Neural progenitor cell (in vitro differentiated cells): ENCODE measurements at regions not wholly inside any gene's neighbourhood (a gene's known extent, or its start where the extent isn't known, plus 50 kb on each side); places are given as distances from the start of the nearest gene placed in this dataset.
A peak's percentile ranks its signal among the peaks of the same experiment; 100 is the strongest.

Experiments used
- DNase-seq: peaks from one replicate; pipeline ENCODE4 v3.0.0-alpha.2; 2016; ENCODE audit warnings: low spot score
- H2AFZ ChIP-seq: fragments of 200-600 bp; sonication (generic); replicated peaks from 2 replicates; pipeline ENCODE4 v1.6.1; 2016; ENCODE audit warnings: antibody characterized with exemption
- H3F3A ChIP-seq: fragments of 200-600 bp; sonication (generic); 2 replicates; pipeline ENCODE4 v1.6.1; 2016; ENCODE audit warnings: antibody characterized with exemption, low read depth
- H3K27ac ChIP-seq: fragments of 200-600 bp; sonication (generic); 2 replicates; pipeline ENCODE4 v1.5.1; 2016; ENCODE audit warnings: mild to moderate bottlenecking
- H3K27me3 ChIP-seq: fragments of 200-600 bp; sonication (generic); 2 replicates; pipeline ENCODE4 v1.6.1; 2016; ENCODE audit warnings: mild to moderate bottlenecking, moderate library complexity
- H3K36me3 ChIP-seq: fragments of 200-600 bp; sonication (generic); 2 replicates; pipeline ENCODE4 v1.5.1; 2016
- H3K4me1 ChIP-seq: fragments of 200-600 bp; sonication (generic); 2 replicates; pipeline ENCODE4 v1.6.1; 2016; ENCODE audit warnings: mixed run types
- H3K4me2 ChIP-seq: fragments of 200-600 bp; sonication (generic); 2 replicates; pipeline ENCODE4 v1.6.1; 2016
- H3K4me3 ChIP-seq: fragments of 200-600 bp; sonication (generic); 2 replicates; pipeline ENCODE4 v1.5.1; 2016
- H3K79me2 ChIP-seq: fragments of 200-600 bp; sonication (generic); 2 replicates; pipeline ENCODE4 v1.6.1; 2016; ENCODE audit warnings: low read depth
- H3K9ac ChIP-seq: fragments of 200-600 bp; sonication (generic); 2 replicates; pipeline ENCODE4 v1.6.1; 2016
- H3K9me3 ChIP-seq: fragments of 200-600 bp; sonication (generic); 2 replicates; pipeline ENCODE4 v1.5.1; 2016; ENCODE audit warnings: low read depth
- H4K20me1 ChIP-seq: fragments of 200-600 bp; sonication (generic); 2 replicates; pipeline ENCODE4 v1.6.1; 2016; ENCODE audit warnings: low read depth
- H3K27ac Mint-ChIP-seq: 3 replicates; pipeline ENCODE4 v1.8.0; 2021; ENCODE audit warnings: mixed read lengths
- H3K27me3 Mint-ChIP-seq: 2 replicates; pipeline ENCODE4 v1.8.0; 2022; ENCODE audit warnings: low read depth, mild to moderate bottlenecking, inconsistent platforms, moderate library complexity, mixed read lengths; ENCODE audit not compliant: insufficient read depth
- H3K36me3 Mint-ChIP-seq: 3 replicates; pipeline ENCODE4 v1.8.0; 2021; ENCODE audit warnings: mixed read lengths
- H3K4me1 Mint-ChIP-seq: 3 replicates; pipeline ENCODE4 v1.8.0; 2021; ENCODE audit warnings: mixed read lengths
- H3K4me3 Mint-ChIP-seq: 3 replicates; pipeline ENCODE4 v1.8.0; 2021; ENCODE audit warnings: mild to moderate bottlenecking, moderate library complexity, mixed read lengths
- H3K9me3 Mint-ChIP-seq: 3 replicates; pipeline ENCODE4 v1.8.0; 2020; ENCODE audit warnings: mixed read lengths
- CTCF ChIP-seq: fragments of 200-600 bp; sonication (generic); IDR thresholded peaks from 2 replicates; pipeline ENCODE4 v1.5.1; 2017; ENCODE audit warnings: antibody characterized with exemption, mild to moderate bottlenecking
- EZH2 ChIP-seq: fragments of 200-600 bp; sonication (generic); IDR thresholded peaks from 2 replicates; pipeline ENCODE4 v1.6.1; 2017; ENCODE audit warnings: antibody characterized with exemption, mild to moderate bottlenecking, moderate library complexity
- EZH2phosphoT487 ChIP-seq: fragments of 200-600 bp; sonication (generic); IDR thresholded peaks from 2 replicates; pipeline ENCODE4 v1.6.1; 2017; ENCODE audit warnings: antibody characterized with exemption

DNA sequence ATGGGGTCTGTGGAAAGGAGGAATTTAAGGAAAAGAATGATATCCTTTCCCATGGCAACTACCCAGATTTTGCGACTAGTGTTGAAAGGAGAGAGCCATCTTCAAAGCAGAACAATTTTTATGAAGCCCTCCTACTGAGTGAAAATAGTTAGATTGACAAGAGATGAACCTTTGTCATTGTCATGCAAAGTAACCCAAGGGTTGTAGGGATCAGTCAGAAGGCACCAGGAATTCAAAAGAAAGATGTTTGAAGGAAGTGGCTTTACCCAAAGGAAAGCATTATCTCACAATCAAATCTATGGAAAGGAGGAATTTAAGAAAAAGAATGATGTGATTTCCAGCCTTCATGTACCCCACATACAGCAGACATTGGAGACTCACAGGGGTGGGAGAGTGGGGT, 544.4 kb downstream of the IPMK start:
- TF ChIP-seq EZH2phosphoT487, result no peak
- no peak for TF ChIP-seq EZH2
- no peak for TF ChIP-seq CTCF
- Histone ChIP-seq H3K4me1 (no peaks in the 10 kb centered on the region), H3K9ac (no peak overlapping the region), H3K27ac (no peak overlapping the region), H3K4me2 (no peak overlapping the region), H3K9me3 (no peaks in the 10 kb centered on the region), H3K36me3 (no peaks in the 10 kb centered on the region), H3K79me2 (no peaks in the 10 kb centered on the region), H3F3A (no peaks in the 10 kb centered on the region), H3K4me3 (no peak overlapping the region), H4K20me1 (no peaks in the 10 kb centered on the region), H2AFZ (no peak overlapping the region), H3K27me3 (no peaks in the 10 kb centered on the region)
- no peaks in the 10 kb centered on the region for H3K27me3 Mint-ChIP-seq
- H3K9me3 Mint-ChIP-seq, result peaks cover 19% of the 10 kb centered on the region
- no peak overlapping the region for H3K4me3 Mint-ChIP-seq
- no peaks in the 10 kb centered on the region for H3K36me3 Mint-ChIP-seq
- peaks cover 11% of the 10 kb centered on the region for H3K4me1 Mint-ChIP-seq
- H3K27ac Mint-ChIP-seq, result peak overlapping the region; percentile 27
- DNase-seq, result peak; percentile 7

DNA sequence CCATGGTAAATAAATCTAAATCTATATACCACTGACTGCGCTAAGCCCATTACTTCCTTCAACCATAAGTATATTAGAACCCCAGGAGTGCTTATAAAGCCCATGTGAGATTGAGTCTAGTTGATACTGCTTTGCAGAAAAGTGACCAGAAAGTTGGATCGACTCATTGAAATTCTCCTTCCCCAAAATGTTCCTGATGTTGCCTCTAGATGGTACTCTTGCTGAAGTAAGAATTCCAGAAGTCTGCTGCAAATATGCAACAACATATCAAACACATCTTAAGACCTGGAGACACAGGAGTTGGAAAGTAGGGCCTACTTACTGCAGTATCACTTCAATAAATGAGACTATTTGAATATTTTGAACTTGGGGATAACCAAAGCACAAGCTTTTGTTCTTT, 550.8 kb downstream of the IPMK start:
- no peaks in the 10 kb centered on the region for H3K27me3 Mint-ChIP-seq
- Histone ChIP-seq H3K4me3 (no peak overlapping the region), H3K79me2 (no peaks in the 10 kb centered on the region), H3K9ac (no peak overlapping the region), H2AFZ (peak overlapping the region; percentile 64), H3K9me3 (no peaks in the 10 kb centered on the region), H3K36me3 (no peaks in the 10 kb centered on the region), H3F3A (no peaks in the 10 kb centered on the region), H3K27me3 (no peaks in the 10 kb centered on the region), H3K4me2 (no peak overlapping the region), H4K20me1 (no peaks in the 10 kb centered on the region), H3K4me1 (no peaks in the 10 kb centered on the region), H3K27ac (no peak overlapping the region)
- H3K9me3 Mint-ChIP-seq, result peaks cover 19% of the 10 kb centered on the region
- no peaks in the 10 kb centered on the region for H3K36me3 Mint-ChIP-seq
- H3K4me3 Mint-ChIP-seq, result no peak overlapping the region
- no peaks in the 10 kb centered on the region for H3K4me1 Mint-ChIP-seq
- H3K27ac Mint-ChIP-seq, result no peak overlapping the region
- peak; percentile 7 for DNase-seq
- no peak for TF ChIP-seq EZH2phosphoT487
- TF ChIP-seq CTCF, result peak; percentile 53

DNA sequence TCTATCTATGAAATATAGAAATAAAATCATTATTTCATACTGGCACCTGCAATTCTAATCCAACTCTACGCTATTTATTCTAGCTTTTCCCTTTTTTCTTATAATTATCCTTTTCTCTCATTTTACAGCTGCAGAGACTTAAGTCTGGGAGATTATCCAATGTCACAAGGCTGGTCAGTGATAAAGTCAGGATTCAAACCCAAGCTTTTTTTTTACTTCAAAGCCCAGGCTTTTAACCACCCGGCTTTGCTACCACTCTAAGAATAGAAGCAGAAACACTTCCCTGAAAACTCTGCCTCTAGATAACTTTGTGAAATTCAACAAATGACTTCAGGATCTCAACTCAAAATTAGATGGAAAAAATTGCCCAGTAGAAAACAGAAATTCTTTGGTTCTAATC, 552.5 kb downstream of the IPMK start:
- Histone ChIP-seq H3K4me1 (no peaks in the 10 kb centered on the region), H3K4me3 (no peak overlapping the region), H3K4me2 (no peak overlapping the region), H3K79me2 (no peaks in the 10 kb centered on the region), H3K9ac (no peak overlapping the region), H3K9me3 (no peaks in the 10 kb centered on the region), H2AFZ (no peak overlapping the region), H3F3A (no peaks in the 10 kb centered on the region), H3K27me3 (no peaks in the 10 kb centered on the region), H4K20me1 (no peaks in the 10 kb centered on the region), H3K27ac (no peak overlapping the region), H3K36me3 (no peaks in the 10 kb centered on the region)
- Mint-ChIP-seq H3K4me3 (no peak overlapping the region), H3K9me3 (peaks cover 9% of the 10 kb centered on the region), H3K4me1 (no peaks in the 10 kb centered on the region), H3K27me3 (no peaks in the 10 kb centered on the region), H3K36me3 (no peaks in the 10 kb centered on the region), H3K27ac (no peak overlapping the region)
- no peak for DNase-seq
- no peak for TF ChIP-seq EZH2phosphoT487
- TF ChIP-seq EZH2, result no peak

DNA sequence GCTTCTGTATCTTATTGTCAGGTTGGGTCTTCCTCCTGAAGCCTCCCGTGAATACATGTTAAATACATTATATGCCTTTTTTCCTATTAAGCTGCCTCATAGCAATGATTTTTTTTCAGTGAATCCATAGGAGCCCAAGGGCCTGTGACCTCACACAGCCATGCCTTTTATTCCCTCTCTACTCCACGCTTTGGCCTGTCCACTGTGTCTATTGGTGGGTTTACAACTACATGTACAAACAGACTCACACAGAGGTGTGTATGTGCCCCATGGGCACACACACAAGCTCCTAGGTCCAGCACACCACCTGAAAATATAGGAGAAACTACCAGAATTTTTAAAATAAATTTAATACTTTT, 560.4 kb downstream of the IPMK start:
- Histone ChIP-seq H3K9ac (no peak overlapping the region), H3F3A (no peaks in the 10 kb centered on the region), H3K79me2 (no peaks in the 10 kb centered on the region), H3K4me1 (peaks cover 14% of the 10 kb centered on the region), H3K27me3 (no peaks in the 10 kb centered on the region), H3K36me3 (no peaks in the 10 kb centered on the region), H4K20me1 (no peaks in the 10 kb centered on the region), H3K27ac (no peak overlapping the region), H3K4me3 (no peak overlapping the region), H3K4me2 (no peak overlapping the region), H2AFZ (no peak overlapping the region), H3K9me3 (no peaks in the 10 kb centered on the region)
- no peak for TF ChIP-seq EZH2
- no peak for TF ChIP-seq CTCF
- no peak for TF ChIP-seq EZH2phosphoT487
- Mint-ChIP-seq H3K9me3 (no peaks in the 10 kb centered on the region), H3K36me3 (no peaks in the 10 kb centered on the region), H3K4me3 (no peak overlapping the region), H3K4me1 (no peaks in the 10 kb centered on the region), H3K27me3 (peaks cover 4% of the 10 kb centered on the region), H3K27ac (no peak overlapping the region)
- DNase-seq, result no peak
